ENCODE measurements at regions not wholly inside any gene's neighbourhood (a gene's known extent, or its start where the extent isn't known, plus 50 kb on each side); places are given as distances from the start of the nearest gene placed in this dataset.

- H3K4me1 ChIP-seq = no peaks in the 10 kb centered on the region
- H3K9me3 ChIP-seq = no peaks in the 10 kb centered on the region
- no peak for DNase-seq (ENCODE audit: extremely low spot score)
- H3K27ac ChIP-seq (replicated peaks in 1 of 4) = no peak overlapping the region
- WGBS = 87% methylated on average over 3 of the region's 3 CpGs
- intact Hi-C loops (cut with DNase I) = no loop called here
- TF ChIP-seq CTCF (IDR thresholded peaks at IDR 0.05) = no peak
- no peak for TF ChIP-seq EP300 (IDR thresholded peaks at IDR 0.05)
- TF ChIP-seq POLR2A (IDR thresholded peaks at IDR 0.05; ENCODE audit: low read depth) = no peak
- TF ChIP-seq POLR2AphosphoS5 (IDR thresholded peaks at IDR 0.05) = no peak
- no peak overlapping the region for H3K4me3 ChIP-seq
- H3K36me3 ChIP-seq = no peaks in the 10 kb centered on the region
- no peaks in the 10 kb centered on the region for H3K27me3 ChIP-seq
Observed at GRCh38 chr7:89507034-89507433, 647.2 kb upstream of the STEAP1 start.

GRCh38 chr7:89511900-89512299 lies 642.4 kb upstream of the STEAP1 start:
- H3K4me1 ChIP-seq = no peaks in the 10 kb centered on the region
- no peaks in the 10 kb centered on the region for H3K36me3 ChIP-seq
- H3K27me3 ChIP-seq = no peaks in the 10 kb centered on the region
- DNase-seq (ENCODE audit: extremely low spot score) = no peak
- TF ChIP-seq CTCF (IDR thresholded peaks at IDR 0.05) = no peak
- TF ChIP-seq POLR2AphosphoS5 (IDR thresholded peaks at IDR 0.05) = no peak
- TF ChIP-seq EP300 (IDR thresholded peaks at IDR 0.05) = no peak
- TF ChIP-seq POLR2A (IDR thresholded peaks at IDR 0.05; ENCODE audit: low read depth) = no peak
- WGBS = 63% methylated on average over 1 of the region's 1 CpG
- H3K4me3 ChIP-seq = no peak overlapping the region
- H3K27ac ChIP-seq (replicated peaks in 1 of 4) = no peak overlapping the region
- no peaks in the 10 kb centered on the region for H3K9me3 ChIP-seq
- intact Hi-C loops (cut with DNase I) = no loop called here

- no peak for DNase-seq (ENCODE audit: extremely low spot score)
- no peak overlapping the region for H3K27ac ChIP-seq (replicated peaks in 1 of 4)
- no peaks in the 10 kb centered on the region for H3K9me3 ChIP-seq
- TF ChIP-seq POLR2AphosphoS5 (IDR thresholded peaks at IDR 0.05) = no peak
- no peak for TF ChIP-seq CTCF (IDR thresholded peaks at IDR 0.05)
- no peak for TF ChIP-seq EP300 (IDR thresholded peaks at IDR 0.05)
- no peak overlapping the region for H3K4me3 ChIP-seq
- H3K27me3 ChIP-seq = no peaks in the 10 kb centered on the region
- WGBS = 60% methylated on average over 3 of the region's 3 CpGs
- intact Hi-C loops (cut with DNase I) = no loop called here
- no peaks in the 10 kb centered on the region for H3K36me3 ChIP-seq
- no peaks in the 10 kb centered on the region for H3K4me1 ChIP-seq
Observed at GRCh38 chr7:89514970-89515369, 639.3 kb upstream of the STEAP1 start.

GRCh38 chr7:89517815-89518214 lies 636.5 kb upstream of the STEAP1 start:
- no peak for DNase-seq (ENCODE audit: extremely low spot score)
- Histone ChIP-seq H3K9me3 (no peaks in the 10 kb centered on the region), H3K27me3 (no peaks in the 10 kb centered on the region), H3K27ac (replicated peaks in 1 of 4) (no peak overlapping the region), H3K4me1 (no peaks in the 10 kb centered on the region), H3K36me3 (no peaks in the 10 kb centered on the region), H3K4me3 (no peak overlapping the region)
- no peak for TF ChIP-seq EP300 (IDR thresholded peaks at IDR 0.05)
- no peak for TF ChIP-seq POLR2AphosphoS5 (IDR thresholded peaks at IDR 0.05)
- TF ChIP-seq CTCF (IDR thresholded peaks at IDR 0.05) = no peak
- TF ChIP-seq POLR2A (IDR thresholded peaks at IDR 0.05; ENCODE audit: low read depth) = no peak
- intact Hi-C loops (cut with DNase I) = no loop called here
- WGBS = 80% methylated on average over 1 of the region's 1 CpG

- Histone ChIP-seq H3K9me3 (peaks cover 0 to 1% (median 0%) of the 10 kb centered on the region in 4 donors), H3K27ac (replicated peaks in 1 of 4) (no peak overlapping the region), H3K36me3 (no peaks in the 10 kb centered on the region), H3K4me3 (no peak overlapping the region), H3K27me3 (no peaks in the 10 kb centered on the region), H3K4me1 (no peaks in the 10 kb centered on the region)
- no CpG with 5 or more reads among the region's 1 CpG for WGBS
- TF ChIP-seq CTCF (IDR thresholded peaks at IDR 0.05) = no peak
- intact Hi-C loops (cut with DNase I) = no loop called here
- no peak for DNase-seq (ENCODE audit: extremely low spot score)
Observed at GRCh38 chr7:89549768-89550167, 604.5 kb upstream of the STEAP1 start.

All from esophagus muscularis mucosa (tissue), 4 donors.